ENCODE measurements at regions not wholly inside any gene's neighbourhood (a gene's known extent, or its start where the extent isn't known, plus 50 kb on each side); places are given as distances from the start of the nearest gene placed in this dataset.
"Not testable (repeated sequence)": the region's sequence is repeated elsewhere in the genome, so short reads cannot be mapped to it uniquely, and the experiment has no call there.

GRCh38 chr5:44756097-44756496 is 52.6 kb upstream of the MRPS30 start:
- not testable (repeated sequence) for DNase-seq (ENCODE audit: low read depth); H3K4me3 ChIP-seq (ENCODE audit: low read depth, low read length)

GRCh38 chr5:44747396-44747795 is 61.4 kb upstream of the MRPS30 start:
- TF ChIP-seq CTCF (conservative IDR thresholded peaks at IDR 0.05; ENCODE audit: low read depth, low read length) = no peak
- H3K4me3 ChIP-seq (ENCODE audit: low read depth, low read length) = no peak overlapping the region
- no peak for DNase-seq (ENCODE audit: low read depth)

GRCh38 chr5:44740660-44741059 is 68.1 kb upstream of the MRPS30 start:
- no peak for TF ChIP-seq CTCF (conservative IDR thresholded peaks at IDR 0.05; ENCODE audit: low read depth, low read length)
- no peak overlapping the region for H3K4me3 ChIP-seq (ENCODE audit: low read depth, low read length)
- no peak for DNase-seq (ENCODE audit: low read depth)

- DNase-seq (ENCODE audit: low read depth) = no peak
- no peak overlapping the region for H3K4me3 ChIP-seq (ENCODE audit: low read depth, low read length)
- no peak for TF ChIP-seq CTCF (conservative IDR thresholded peaks at IDR 0.05; ENCODE audit: low read depth, low read length)
Measured at GRCh38 chr5:44729536-44729935, 79.2 kb upstream of the MRPS30 start.

GRCh38 chr5:44727100-44727499 is 81.6 kb upstream of the MRPS30 start:
- H3K4me3 ChIP-seq (ENCODE audit: low read depth, low read length) = no peak overlapping the region
- DNase-seq (ENCODE audit: low read depth) = no peak
- TF ChIP-seq CTCF (conservative IDR thresholded peaks at IDR 0.05; ENCODE audit: low read depth, low read length) = no peak

GRCh38 chr5:44719856-44720255 is 88.9 kb upstream of the MRPS30 start:
- TF ChIP-seq CTCF (conservative IDR thresholded peaks at IDR 0.05; ENCODE audit: low read depth, low read length) = no peak
- DNase-seq (ENCODE audit: low read depth) = no peak
- H3K4me3 ChIP-seq (ENCODE audit: low read depth, low read length) = no peak overlapping the region

- no peak for TF ChIP-seq CTCF (conservative IDR thresholded peaks at IDR 0.05; ENCODE audit: low read depth, low read length)
- no peak overlapping the region for H3K4me3 ChIP-seq (ENCODE audit: low read depth, low read length)
- no peak for DNase-seq (ENCODE audit: low read depth)
Measured at GRCh38 chr5:44714871-44715561, 93.7 kb upstream of the MRPS30 start.

Measured in epithelial cell of proximal tubule (primary cell).